ENCODE measurements at regions not wholly inside any gene's neighbourhood (a gene's known extent, or its start where the extent isn't known, plus 50 kb on each side); places are given as distances from the start of the nearest gene placed in this dataset.
A peak's percentile ranks its signal among the peaks of the same experiment; 100 is the strongest.
"Not testable (repeated sequence)": the region's sequence is repeated elsewhere in the genome, so short reads cannot be mapped to it uniquely, and the experiment has no call there.

GRCh38 chr10:30538086-30538485, 91.5 kb downstream of the LYZL2 start:
- TF ChIP-seq EZH2phosphoT487 (IDR thresholded peaks at IDR 0.05; ENCODE audit: borderline replicate concordance) (no peak), CTCF (conservative IDR thresholded peaks at IDR 0.05; ENCODE audit: low read length) (no peak)
- Histone ChIP-seq H4K20me1 (ENCODE audit: insufficient read depth, low read length, poor library complexity, severe bottlenecking) (no peaks in the 10 kb centered on the region), H3K4me2 (ENCODE audit: low read depth, low read length, poor library complexity, severe bottlenecking) (no peak overlapping the region), H3K9me2 (replicated peaks; ENCODE audit: low read depth, low read length) (no peaks in the 10 kb centered on the region), H3K9ac (ENCODE audit: low read depth, low read length, poor library complexity, severe bottlenecking) (no peak overlapping the region), H3K9me3 (ENCODE audit: insufficient read depth, low read depth, low read length) (no peaks in the 10 kb centered on the region), H3K27me3 (ENCODE audit: insufficient read depth, low read length, poor library complexity, severe bottlenecking) (no peaks in the 10 kb centered on the region), H3K36me3 (ENCODE audit: insufficient read depth, low read length) (no peaks in the 10 kb centered on the region), H3K4me3 (ENCODE audit: low read length, poor library complexity, severe bottlenecking) (no peak overlapping the region), H2AFZ (ENCODE audit: low read length) (no peak overlapping the region), H3F3A (ENCODE audit: low read depth) (peaks cover 5% of the 10 kb centered on the region; the same call in 1 of the 2 replicates), H3K79me2 (ENCODE audit: insufficient read depth, low read length) (no peaks in the 10 kb centered on the region), H3K4me1 (ENCODE audit: insufficient read depth, low read length, poor library complexity, severe bottlenecking) (peaks cover 9% of the 10 kb centered on the region)

GRCh38 chr10:30537586-30537985, 92.0 kb downstream of the LYZL2 start:
- Histone ChIP-seq H3K79me2 (ENCODE audit: insufficient read depth, low read length) (no peaks in the 10 kb centered on the region), H3K9me2 (replicated peaks; ENCODE audit: low read depth, low read length) (no peaks in the 10 kb centered on the region), H2AFZ (ENCODE audit: low read length) (no peak overlapping the region), H3K9ac (ENCODE audit: low read depth, low read length, poor library complexity, severe bottlenecking) (no peak overlapping the region), H3F3A (ENCODE audit: low read depth) (peaks cover 6% of the 10 kb centered on the region; the same call in 1 of the 2 replicates), H4K20me1 (ENCODE audit: insufficient read depth, low read length, poor library complexity, severe bottlenecking) (no peaks in the 10 kb centered on the region), H3K27me3 (ENCODE audit: insufficient read depth, low read length, poor library complexity, severe bottlenecking) (no peaks in the 10 kb centered on the region), H3K9me3 (ENCODE audit: insufficient read depth, low read depth, low read length) (no peaks in the 10 kb centered on the region), H3K4me2 (ENCODE audit: low read depth, low read length, poor library complexity, severe bottlenecking) (no peak overlapping the region), H3K4me3 (ENCODE audit: low read length, poor library complexity, severe bottlenecking) (no peak overlapping the region), H3K36me3 (ENCODE audit: insufficient read depth, low read length) (no peaks in the 10 kb centered on the region), H3K4me1 (ENCODE audit: insufficient read depth, low read length, poor library complexity, severe bottlenecking) (peaks cover 9% of the 10 kb centered on the region)
- TF ChIP-seq CTCF (conservative IDR thresholded peaks at IDR 0.05; ENCODE audit: low read length): no peak
- no peak for TF ChIP-seq EZH2phosphoT487 (IDR thresholded peaks at IDR 0.05; ENCODE audit: borderline replicate concordance)

GRCh38 chr10:30537158-30537557, 92.4 kb downstream of the LYZL2 start:
- H3K9ac ChIP-seq (ENCODE audit: low read depth, low read length, poor library complexity, severe bottlenecking): peak overlapping the region; percentile 35
- H3K79me2 ChIP-seq (ENCODE audit: insufficient read depth, low read length); H4K20me1 ChIP-seq (ENCODE audit: insufficient read depth, low read length, poor library complexity, severe bottlenecking); H3F3A ChIP-seq (ENCODE audit: low read depth); H3K9me3 ChIP-seq (ENCODE audit: insufficient read depth, low read depth, low read length); H3K4me3 ChIP-seq (ENCODE audit: low read length, poor library complexity, severe bottlenecking); H3K36me3 ChIP-seq (ENCODE audit: insufficient read depth, low read length); H3K27me3 ChIP-seq (ENCODE audit: insufficient read depth, low read length, poor library complexity, severe bottlenecking); H3K9me2 ChIP-seq (replicated peaks; ENCODE audit: low read depth, low read length); H2AFZ ChIP-seq (ENCODE audit: low read length): not testable (repeated sequence)
- H3K4me2 ChIP-seq (ENCODE audit: low read depth, low read length, poor library complexity, severe bottlenecking): peak overlapping the region; percentile 45
- H3K4me1 ChIP-seq (ENCODE audit: insufficient read depth, low read length, poor library complexity, severe bottlenecking): peaks cover 11% of the 10 kb centered on the region

- Histone ChIP-seq H3K9me2 (replicated peaks; ENCODE audit: low read depth, low read length) (no peaks in the 10 kb centered on the region), H3K9ac (ENCODE audit: low read depth, low read length, poor library complexity, severe bottlenecking) (peak overlapping the region; percentile 35), H2AFZ (ENCODE audit: low read length) (peak overlapping the region; percentile 71), H4K20me1 (ENCODE audit: insufficient read depth, low read length, poor library complexity, severe bottlenecking) (no peaks in the 10 kb centered on the region), H3K36me3 (ENCODE audit: insufficient read depth, low read length) (no peaks in the 10 kb centered on the region), H3K4me1 (ENCODE audit: insufficient read depth, low read length, poor library complexity, severe bottlenecking) (peaks cover 17% of the 10 kb centered on the region), H3K4me3 (ENCODE audit: low read length, poor library complexity, severe bottlenecking) (peak overlapping the region; percentile 15), H3K4me2 (ENCODE audit: low read depth, low read length, poor library complexity, severe bottlenecking) (peak overlapping the region; percentile 45), H3K9me3 (ENCODE audit: insufficient read depth, low read depth, low read length) (no peaks in the 10 kb centered on the region), H3F3A (ENCODE audit: low read depth) (peaks cover 6% of the 10 kb centered on the region; the same call in 1 of the 2 replicates), H3K27me3 (ENCODE audit: insufficient read depth, low read length, poor library complexity, severe bottlenecking) (no peaks in the 10 kb centered on the region), H3K79me2 (ENCODE audit: insufficient read depth, low read length) (no peaks in the 10 kb centered on the region)
- no peak for TF ChIP-seq EZH2phosphoT487 (IDR thresholded peaks at IDR 0.05; ENCODE audit: borderline replicate concordance)
- TF ChIP-seq CTCF (conservative IDR thresholded peaks at IDR 0.05; ENCODE audit: low read length): no peak
Measured at GRCh38 chr10:30536578-30536977, 93.0 kb downstream of the LYZL2 start.

Measured in Loucy (cell line).